Hepatocyte (in vitro differentiated cells): ENCODE measurements at regions not wholly inside any gene's neighbourhood (a gene's known extent, or its start where the extent isn't known, plus 50 kb on each side); places are given as distances from the start of the nearest gene placed in this dataset.

Experiments used
- CTCF ChIP-seq: fragments of 200-600 bp; sonication (generic); IDR thresholded peaks from 2 replicates; pipeline ENCODE4 v1.5.1; 2016; ENCODE audit warnings: antibody characterized with exemption, mild to moderate bottlenecking; ENCODE audit not compliant: poor library complexity
- EZH2 ChIP-seq: fragments of 200-600 bp; sonication (generic); IDR thresholded peaks from 2 replicates; pipeline ENCODE4 v1.6.1; 2016; ENCODE audit warnings: antibody characterized with exemption, mild to moderate bottlenecking, borderline replicate concordance

DNA sequence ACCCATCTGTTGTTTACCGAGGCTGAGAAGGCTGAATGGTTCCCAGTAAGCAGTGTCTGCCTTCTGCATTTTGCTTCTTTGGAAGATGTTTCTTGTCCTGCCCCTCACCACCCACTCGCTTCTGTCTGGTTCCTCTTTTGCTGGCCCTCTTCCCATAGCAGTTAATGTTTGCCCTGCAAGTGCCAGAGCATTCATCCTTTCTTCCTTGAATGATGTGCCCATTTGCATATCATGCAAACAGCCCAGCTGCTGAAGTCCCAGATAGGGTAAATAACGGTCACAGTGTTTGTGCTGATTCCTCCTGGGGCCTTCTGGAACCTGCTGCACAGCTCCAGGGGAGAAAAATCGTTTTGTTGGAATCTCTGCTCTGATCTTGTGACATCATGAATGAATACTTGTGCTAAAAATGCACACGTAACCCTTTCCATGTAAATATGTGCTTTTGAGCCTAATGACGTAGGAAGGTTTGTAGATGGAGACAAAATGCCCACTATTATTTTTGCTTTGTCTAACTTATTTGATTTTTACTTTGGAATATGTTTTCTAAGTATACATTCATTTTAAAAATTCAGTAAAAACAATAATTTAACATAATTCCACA, 381.0 kb downstream of the SOX2 start:
- TF ChIP-seq CTCF (no peak), EZH2 (no peak)
